ENCODE measurements at regions not wholly inside any gene's neighbourhood (a gene's known extent, or its start where the extent isn't known, plus 50 kb on each side); places are given as distances from the start of the nearest gene placed in this dataset.
"Not testable (repeated sequence)": the region's sequence is repeated elsewhere in the genome, so short reads cannot be mapped to it uniquely, and the experiment has no call there.

DNA sequence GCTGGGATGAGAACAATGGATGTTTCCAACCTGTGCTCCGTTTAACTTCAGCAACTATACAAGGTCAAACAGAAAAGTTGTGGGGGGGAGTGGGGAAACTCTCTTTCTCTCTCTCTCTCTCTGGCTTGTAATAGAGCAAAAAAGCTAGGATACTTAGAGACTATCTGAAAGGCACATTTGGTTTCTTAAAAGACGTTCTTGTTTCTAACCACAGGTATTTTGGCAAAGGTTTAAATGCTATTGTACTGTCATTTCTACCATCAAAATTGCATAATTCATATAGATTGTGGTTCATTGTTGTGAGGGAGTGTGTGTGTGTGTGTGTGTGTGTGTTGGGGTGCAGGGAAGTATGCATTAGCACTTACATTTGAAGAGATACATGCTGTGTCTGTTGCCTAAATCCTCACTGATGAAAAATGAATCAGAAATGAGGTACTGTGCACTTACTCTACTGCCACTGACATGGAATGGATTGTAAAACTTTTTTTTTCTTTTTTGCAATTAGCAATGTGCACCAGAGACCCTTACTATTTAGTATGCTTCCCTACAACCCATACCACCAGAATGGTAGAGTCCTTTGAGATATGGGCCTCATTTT lies 841.0 kb upstream of the PIK3C3 start:
- no peak for DNase-seq

GRCh38 chr18:41099451-41099850 lies 855.6 kb upstream of the PIK3C3 start:
- no peak for DNase-seq

GRCh38 chr18:41096504-41096903 lies 858.5 kb upstream of the PIK3C3 start:
- DNase-seq: no peak

DNA sequence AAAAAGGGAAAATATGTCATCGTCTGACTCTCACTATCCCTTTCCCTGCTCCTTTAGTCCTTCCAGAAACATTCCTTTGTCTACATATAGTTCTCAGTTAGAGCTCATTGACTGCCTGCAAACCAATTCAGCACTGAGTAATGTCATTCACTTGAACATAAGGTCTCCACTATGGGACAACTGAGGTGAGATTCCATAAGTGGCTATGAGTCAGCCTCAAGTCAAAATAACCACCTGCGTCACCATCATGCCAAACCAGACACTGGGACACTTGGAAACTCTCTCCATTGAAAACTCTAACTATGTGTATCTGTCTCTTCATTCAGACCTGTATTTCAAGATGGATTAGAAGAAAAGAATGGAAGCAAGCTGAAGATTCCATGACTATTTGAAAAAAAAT lies 878.0 kb upstream of the PIK3C3 start:
- no peak for DNase-seq

GRCh38 chr18:41075212-41075611 lies 879.8 kb upstream of the PIK3C3 start:
- no peak for DNase-seq

DNA sequence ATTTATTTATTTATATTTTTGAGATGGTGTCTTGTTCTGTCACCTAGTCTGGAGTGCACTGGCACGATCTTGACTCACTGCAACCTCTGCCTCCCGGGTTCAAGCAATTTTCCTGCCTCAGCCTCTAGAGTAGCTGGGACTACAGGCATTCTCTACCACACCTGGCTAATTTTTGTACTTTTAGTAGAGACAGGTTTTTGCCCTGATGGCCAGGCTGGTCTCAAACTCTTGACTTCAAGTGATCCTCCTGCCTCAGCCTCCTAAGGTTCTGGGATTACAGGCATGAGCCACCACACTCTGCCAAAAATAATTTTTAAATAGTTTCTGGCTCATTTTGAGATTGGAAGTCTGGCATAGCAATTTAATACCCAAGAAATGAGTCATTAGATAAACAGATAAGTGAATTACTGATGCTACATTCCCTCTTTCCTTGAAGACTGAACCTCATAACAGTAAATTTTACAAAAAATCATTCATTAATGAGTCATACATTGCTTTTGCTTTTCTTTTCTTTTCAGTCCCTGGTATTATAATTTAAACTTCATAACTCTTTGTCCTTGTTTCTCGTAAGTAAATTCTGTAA lies 881.6 kb upstream of the PIK3C3 start:
- DNase-seq: no peak

DNA sequence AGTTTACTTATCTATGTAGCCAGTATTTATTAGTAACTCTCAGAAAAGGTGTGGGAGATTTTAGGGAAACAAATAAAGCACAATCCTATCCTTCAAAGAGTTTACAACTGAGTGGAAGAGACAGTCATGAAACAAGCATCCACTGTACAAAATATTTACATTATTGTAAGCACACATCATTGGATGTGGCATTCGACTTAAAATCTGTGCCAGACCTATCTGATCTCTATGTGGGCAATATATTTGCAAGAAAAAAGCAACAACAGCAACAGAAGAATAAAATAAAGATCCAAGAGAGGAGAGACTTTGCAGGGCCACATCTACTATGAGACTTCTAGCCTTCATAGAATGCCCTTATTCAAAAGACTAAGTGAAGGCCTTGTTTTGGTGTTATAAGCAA lies 882.1 kb upstream of the PIK3C3 start:
- DNase-seq: no peak

DNA sequence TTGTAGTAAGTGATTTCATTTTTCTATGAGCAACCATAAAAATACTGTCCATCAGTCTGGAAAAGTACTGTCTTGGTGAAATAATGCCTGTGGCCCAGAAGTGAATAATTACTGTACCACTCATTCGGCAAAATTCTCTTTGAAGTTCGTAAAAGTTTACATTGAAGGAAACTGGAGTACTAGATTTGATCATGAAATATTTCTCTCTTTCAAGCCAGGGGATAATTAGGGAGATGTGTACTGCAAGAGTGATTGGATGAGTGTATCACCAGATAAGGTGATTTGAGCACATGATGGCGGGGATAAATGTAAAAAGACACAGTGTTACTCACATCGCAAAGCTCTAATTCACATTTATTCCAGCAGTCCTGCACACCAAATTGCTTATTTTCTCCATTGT lies 883.2 kb upstream of the PIK3C3 start:
- no peak for DNase-seq

DNA sequence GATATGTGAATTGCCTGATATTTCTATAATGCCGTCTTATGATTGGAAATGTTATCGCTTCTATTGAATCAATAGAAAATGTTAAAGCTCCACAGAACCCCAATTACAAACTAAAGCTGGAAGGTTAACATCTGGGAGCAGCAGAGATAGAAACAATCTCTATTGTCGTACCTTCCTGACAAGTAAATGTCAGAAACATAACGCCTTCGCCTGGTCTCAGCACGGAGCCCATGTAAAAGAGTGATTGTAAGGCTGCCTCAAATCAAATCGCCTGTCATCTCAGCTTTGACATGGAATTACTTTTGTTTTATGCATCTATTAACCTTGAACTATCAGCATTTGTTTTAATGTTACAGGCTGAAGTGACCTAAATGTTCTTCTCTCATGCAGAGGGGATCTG lies 885.9 kb upstream of the PIK3C3 start:
- no peak for DNase-seq

GRCh38 chr18:41064916-41065315 lies 890.1 kb upstream of the PIK3C3 start:
- DNase-seq: no peak

DNA sequence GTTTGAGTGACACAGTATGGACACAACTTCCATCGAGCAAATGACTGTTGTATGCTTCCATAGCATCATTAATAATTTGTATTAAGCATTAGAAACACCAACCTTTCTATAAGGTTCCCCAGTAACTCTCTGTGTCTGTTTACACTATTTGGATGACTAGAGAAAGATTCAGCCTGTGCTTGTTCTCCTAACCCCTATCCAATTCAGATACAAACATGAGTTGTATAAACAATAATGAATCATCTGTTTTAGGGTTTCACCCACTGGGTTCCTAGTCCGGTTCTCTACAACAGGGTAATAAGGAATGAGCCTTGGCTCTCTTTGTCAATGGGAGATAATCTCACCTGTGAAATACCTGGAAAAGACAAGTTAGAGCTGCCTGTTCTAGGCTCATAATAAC lies 894.1 kb upstream of the PIK3C3 start:
- no peak for DNase-seq

DNA sequence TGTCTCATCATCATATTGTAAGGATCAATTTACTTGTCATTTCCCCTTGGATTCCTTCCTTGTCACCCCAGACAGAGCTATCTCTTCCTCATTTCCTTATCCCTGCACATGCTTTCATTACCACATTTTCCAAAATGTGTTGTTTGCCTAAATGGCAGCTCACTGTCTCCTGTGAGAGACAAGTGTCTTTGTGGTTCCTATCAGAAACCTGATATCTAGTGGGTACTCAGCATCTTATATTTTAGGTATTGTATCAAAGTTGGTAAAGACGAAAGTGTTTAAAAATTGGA lies 896.0 kb upstream of the PIK3C3 start:
- DNase-seq: no peak

GRCh38 chr18:41058351-41059125 lies 896.5 kb upstream of the PIK3C3 start:
- DNase-seq: no peak

DNA sequence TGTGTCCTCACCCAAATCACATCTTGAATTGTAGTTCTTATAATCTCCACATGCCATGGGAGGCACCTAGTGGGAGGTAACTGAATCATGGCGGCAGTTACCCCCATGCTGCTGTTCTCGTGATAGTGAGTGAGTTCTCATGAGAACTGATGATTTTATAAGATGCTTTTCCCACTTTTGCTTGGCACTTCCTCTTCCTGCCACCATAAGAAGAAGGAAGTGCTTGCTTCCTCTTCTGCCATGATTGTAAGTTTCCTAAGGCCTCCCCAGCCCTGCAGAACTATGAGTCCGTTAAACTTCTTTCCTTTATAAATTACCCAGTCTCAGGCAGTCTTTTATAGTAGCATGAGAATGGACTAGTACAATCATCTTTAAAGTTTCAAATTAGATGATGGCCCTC lies 902.4 kb upstream of the PIK3C3 start:
- no peak for DNase-seq

GRCh38 chr18:41046250-41046649 lies 908.8 kb upstream of the PIK3C3 start:
- not testable (repeated sequence) for DNase-seq

DNA sequence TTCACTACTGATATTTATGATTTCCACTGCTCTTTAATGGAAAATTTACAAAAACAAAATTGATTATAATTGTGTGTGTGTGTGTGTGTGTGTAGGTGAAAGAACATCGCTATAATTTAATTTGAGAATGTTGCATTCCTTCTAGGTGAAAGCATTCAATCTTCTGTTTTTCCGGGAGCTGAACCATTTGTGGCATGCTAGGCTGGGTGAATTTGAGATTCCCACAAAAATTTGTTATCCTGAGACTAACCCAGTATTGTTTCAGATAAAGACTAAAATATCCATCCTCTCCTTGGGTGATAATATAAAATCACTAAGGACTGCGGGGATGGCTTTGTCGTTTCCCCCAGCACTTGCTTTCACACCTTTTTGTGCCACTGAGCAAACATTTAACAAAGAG lies 911.2 kb upstream of the PIK3C3 start:
- no peak for DNase-seq

- no peak for DNase-seq
Measured at GRCh38 chr18:41042866-41043265, 912.2 kb upstream of the PIK3C3 start.

GRCh38 chr18:41038071-41038470 lies 917.0 kb upstream of the PIK3C3 start:
- no peak for DNase-seq

DNA sequence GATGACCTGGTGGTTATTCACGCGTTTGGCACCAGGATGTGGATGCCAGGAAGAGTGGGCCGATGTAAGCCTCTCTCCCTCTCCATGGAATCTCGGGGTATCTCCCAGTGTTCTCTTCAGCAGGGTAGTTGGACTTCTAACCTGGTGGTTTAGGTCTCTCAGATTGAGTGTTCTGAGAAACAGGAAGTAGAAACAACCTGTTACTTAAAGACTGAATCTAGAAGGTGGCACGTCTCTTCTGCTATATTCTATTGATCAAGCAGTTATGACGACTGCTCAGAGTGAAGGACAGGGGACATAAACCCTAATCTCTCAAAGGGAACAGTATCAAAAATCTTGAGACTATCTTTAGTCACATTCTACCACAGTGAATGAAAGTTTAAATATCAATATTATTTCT lies 918.7 kb upstream of the PIK3C3 start:
- no peak for DNase-seq

- no peak for DNase-seq
Measured at GRCh38 chr18:41034413-41034812, 920.6 kb upstream of the PIK3C3 start.

DNA sequence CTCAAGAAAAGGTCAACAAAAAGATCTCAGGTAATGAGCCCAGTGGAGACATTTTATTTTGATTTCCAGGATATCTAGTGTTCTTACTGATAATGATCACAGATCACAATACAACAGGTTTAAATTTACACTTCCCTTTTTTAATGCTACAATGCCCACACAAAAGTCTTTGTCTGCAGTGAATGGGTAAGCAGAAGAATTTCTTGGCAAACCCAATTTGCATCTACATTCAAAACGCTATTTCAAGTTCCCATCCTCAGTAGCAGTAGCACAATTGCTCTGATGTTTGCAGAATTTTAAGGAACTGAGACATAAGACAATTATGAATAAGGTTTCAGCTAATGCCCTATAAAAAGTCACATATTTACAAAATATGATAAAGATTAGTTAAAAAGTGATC lies 929.4 kb upstream of the PIK3C3 start:
- DNase-seq: no peak

DNA sequence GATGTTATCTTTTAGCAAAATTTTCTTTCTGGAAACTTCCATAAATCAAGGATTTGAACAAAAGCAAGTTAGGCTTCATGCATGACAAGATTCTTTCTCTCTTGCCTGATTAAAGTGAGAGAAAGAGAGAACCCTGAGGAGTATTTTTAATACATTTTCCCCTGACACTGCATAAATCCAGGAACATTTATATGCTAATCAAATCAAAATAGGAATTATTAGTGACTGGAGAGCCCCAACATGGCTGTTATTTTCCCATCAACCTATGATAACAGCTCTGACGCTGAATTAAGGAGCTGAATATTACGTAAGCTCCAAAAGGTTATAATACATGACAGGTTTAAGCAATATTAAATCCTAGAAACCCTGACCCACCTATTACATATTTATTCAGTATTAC lies 930.2 kb upstream of the PIK3C3 start:
- no peak for DNase-seq

DNA sequence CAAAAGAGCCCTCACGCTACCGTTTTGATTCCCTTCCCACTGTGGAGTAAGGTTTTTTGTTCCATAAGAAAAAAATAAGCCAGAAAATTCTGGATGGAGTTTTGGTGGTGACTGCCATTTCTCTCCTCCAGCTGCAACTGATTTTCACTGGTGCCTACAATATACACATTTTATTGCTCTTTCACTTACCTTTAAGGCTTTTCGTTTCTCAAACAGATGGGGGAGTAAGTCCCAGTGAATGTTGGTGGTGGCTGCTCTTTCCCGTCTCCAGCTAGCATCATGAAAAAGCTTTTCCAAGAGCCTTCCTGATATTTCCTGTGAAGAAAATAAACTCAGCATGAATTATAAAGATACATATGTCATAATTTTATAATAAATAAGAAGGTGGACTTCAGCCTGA lies 932.5 kb upstream of the PIK3C3 start:
- DNase-seq: no peak

GRCh38 chr18:41021089-41021488 lies 933.9 kb upstream of the PIK3C3 start:
- no peak for DNase-seq

GRCh38 chr18:41012194-41012593 lies 942.8 kb upstream of the PIK3C3 start:
- DNase-seq: no peak

Data from femur (tissue), 1 donor.